Adrenal gland (tissue), 9 donors: ENCODE measurements at regions not wholly inside any gene's neighbourhood (a gene's known extent, or its start where the extent isn't known, plus 50 kb on each side); places are given as distances from the start of the nearest gene placed in this dataset.
"Not testable (repeated sequence)": the region's sequence is repeated elsewhere in the genome, so short reads cannot be mapped to it uniquely, and the experiment has no call there.

Experiments
- DNase-seq, 7 donors: peaks; one replicate each; pipeline ENCODE4 v3.0.0-alpha.2; 2019 to 2020
- H3K27ac ChIP-seq, 5 donors: fragments of 200-600 bp; sonication (generic) in 4 of 5; 1 replicate in 3 of 5; 2 replicates in 2 of 5; pipeline versions ENCODE4 v1.5.1 to v1.8.0; 2016 to 2020; ENCODE audit warnings: mild to moderate bottlenecking in 1 of 5
- H3K27me3 ChIP-seq: fragments of 200-600 bp; 2 replicates; pipeline ENCODE4 v1.8.0; 2021
- H3K36me3 ChIP-seq, 2 donors: fragments of 200-600 bp; replicated peaks in 1 of 2; 1 replicate in 1 of 2; 2 replicates in 1 of 2; pipeline versions ENCODE4 v1.5.1 to v1.8.0; 2018 to 2022
- H3K4me1 ChIP-seq, 2 donors: fragments of 200-600 bp; replicated peaks in 1 of 2; 1 replicate in 1 of 2; 2 replicates in 1 of 2; pipeline versions ENCODE4 v1.5.1 to v1.8.0; 2018 to 2021
- H3K4me3 ChIP-seq, 4 donors: fragments of 200-600 bp; sonication (generic) in 3 of 4; one replicate each; pipeline ENCODE4 v1.5.1; 2016 to 2018
- H3K9me3 ChIP-seq, 3 donors: fragments of 200-600 bp; sonication (generic) in 1 of 3; replicated peaks in 1 of 3; 1 replicate in 2 of 3; 2 replicates in 1 of 3; pipeline versions ENCODE4 v1.5.1 to v1.8.0; 2016 to 2021
- POLR2A ChIP-seq, 2 donors: fragments of 450-650 bp; IDR thresholded peaks; one replicate each; pipeline ENCODE4 v1.6.1; 2017; ENCODE audit warnings: antibody characterized with exemption in 2 of 2, mild to moderate bottlenecking in 2 of 2, moderate library complexity in 1 of 2
- whole genome bisulfite sequencing, 4 donors: extraction: QIAGEN DNeasy Blood & Tissue Kit in 2 of 4; methylation state at CpG; one replicate each; pipeline versions ENCODE4 v1.1.5 to v1.1.7; 2013 to 2017; 5-methylcytosine and 5-hydroxymethylcytosine counted together
- intact Hi-C, 2 donors: fragments of 100-400 bp; cut with DNase I; formaldehyde crosslinking; loops; one replicate each; pipeline versions ENCODE4 v1.14.1 to v1.15.0; 2022 to 2023
- TF ChIP-seq, protein P1 (sequence below), 6 experiments: fragments of 450-650 bp in 4 of 6; fragments of 200-600 bp in 2 of 6; sonication (generic) in 1 of 6; IDR thresholded peaks; 1 replicate in 5 of 6; 2 replicates in 1 of 6; pipeline versions ENCODE4 v1.5.1 to v1.8.0; 2016 to 2021; ENCODE audit warnings: antibody characterized with exemption in 6 of 6, mild to moderate bottlenecking in 2 of 6, moderate library complexity in 1 of 6
- donor health status: healthy with polysubstance abuse.
- donor health status: Bipolar disorder and iron deficiency.
- donor health status: DM: yes; HTN: yes; CAD: no.
- donor health status: DM: no; HTN: no; CAD: no.
- donor health status: DM: no; HTN: no; CAD: no.

- 73 to 86% (median 79%) methylated on average over 1 of the region's 1 CpG for WGBS, 4 donors
- no peak for TF ChIP-seq POLR2A (IDR thresholded peaks at IDR 0.05)
- TF ChIP-seq, protein P1, sequence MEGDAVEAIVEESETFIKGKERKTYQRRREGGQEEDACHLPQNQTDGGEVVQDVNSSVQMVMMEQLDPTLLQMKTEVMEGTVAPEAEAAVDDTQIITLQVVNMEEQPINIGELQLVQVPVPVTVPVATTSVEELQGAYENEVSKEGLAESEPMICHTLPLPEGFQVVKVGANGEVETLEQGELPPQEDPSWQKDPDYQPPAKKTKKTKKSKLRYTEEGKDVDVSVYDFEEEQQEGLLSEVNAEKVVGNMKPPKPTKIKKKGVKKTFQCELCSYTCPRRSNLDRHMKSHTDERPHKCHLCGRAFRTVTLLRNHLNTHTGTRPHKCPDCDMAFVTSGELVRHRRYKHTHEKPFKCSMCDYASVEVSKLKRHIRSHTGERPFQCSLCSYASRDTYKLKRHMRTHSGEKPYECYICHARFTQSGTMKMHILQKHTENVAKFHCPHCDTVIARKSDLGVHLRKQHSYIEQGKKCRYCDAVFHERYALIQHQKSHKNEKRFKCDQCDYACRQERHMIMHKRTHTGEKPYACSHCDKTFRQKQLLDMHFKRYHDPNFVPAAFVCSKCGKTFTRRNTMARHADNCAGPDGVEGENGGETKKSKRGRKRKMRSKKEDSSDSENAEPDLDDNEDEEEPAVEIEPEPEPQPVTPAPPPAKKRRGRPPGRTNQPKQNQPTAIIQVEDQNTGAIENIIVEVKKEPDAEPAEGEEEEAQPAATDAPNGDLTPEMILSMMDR (IDR thresholded peaks at IDR 0.05), result no peak
- intact Hi-C loops, result no loop called here
- no peak overlapping the region for H3K4me3 ChIP-seq
- H3K27me3 ChIP-seq, result no peaks in the 10 kb centered on the region
- H3K4me1 ChIP-seq, result no peaks in the 10 kb centered on the region
- no peaks in the 10 kb centered on the region for H3K9me3 ChIP-seq
- no peaks in the 10 kb centered on the region for H3K36me3 ChIP-seq
- H3K27ac ChIP-seq, result no peak overlapping the region
- no peak for DNase-seq
Observed at GRCh38 chr16:51262428-51262827, 111.4 kb upstream of the SALL1 start.

DNA sequence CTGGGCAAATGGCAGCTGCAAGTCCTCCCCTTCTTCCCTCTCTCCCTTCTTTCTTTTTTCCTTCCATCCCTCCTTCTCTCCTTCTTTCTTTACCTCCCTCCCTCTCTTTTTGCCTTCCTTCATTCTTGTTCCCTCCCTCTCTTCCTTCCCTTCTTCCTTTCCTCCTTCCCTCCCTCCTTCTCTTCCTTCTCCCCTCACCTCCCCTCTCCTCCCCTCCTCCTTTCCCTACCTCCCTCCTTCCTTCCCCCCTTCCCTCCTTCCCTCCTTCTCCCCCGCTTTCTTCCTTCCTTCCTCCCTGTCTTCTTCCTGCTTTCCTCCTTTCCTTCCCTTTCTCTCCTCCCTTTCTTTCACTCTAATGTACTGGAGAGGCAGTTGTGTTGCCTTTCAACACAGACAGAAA is 110.8 kb upstream of the SALL1 start:
- 66 to 78% (median 68%) methylated on average over 1 of the region's 1 CpG for WGBS, 4 donors
- intact Hi-C loops, result no loop called here
- DNase-seq, result no peak
- Histone ChIP-seq H3K36me3 (no peaks in the 10 kb centered on the region), H3K27me3 (no peaks in the 10 kb centered on the region), H3K4me1 (no peaks in the 10 kb centered on the region), H3K4me3 (no peak overlapping the region), H3K27ac (no peak overlapping the region), H3K9me3 (no peaks in the 10 kb centered on the region)
- TF ChIP-seq, protein P1 (IDR thresholded peaks at IDR 0.05), result no peak
- TF ChIP-seq POLR2A (IDR thresholded peaks at IDR 0.05), result no peak

GRCh38 chr16:51255349-51255972 is 104.4 kb upstream of the SALL1 start:
- H3K36me3 ChIP-seq, result no peaks in the 10 kb centered on the region
- H3K9me3 ChIP-seq, result no peaks in the 10 kb centered on the region
- TF ChIP-seq, protein P1 (IDR thresholded peaks at IDR 0.05), result no peak
- no peak for TF ChIP-seq POLR2A (IDR thresholded peaks at IDR 0.05)
- H3K27me3 ChIP-seq, result no peaks in the 10 kb centered on the region
- DNase-seq, result no peak
- H3K4me1 ChIP-seq, result no peaks in the 10 kb centered on the region
- WGBS, 4 donors, result 48 to 66% (median 58%) methylated on average over 3 of the region's 3 CpGs
- intact Hi-C loops, result no loop called here
- H3K27ac ChIP-seq, result no peak overlapping the region
- H3K4me3 ChIP-seq, result no peak overlapping the region

DNA sequence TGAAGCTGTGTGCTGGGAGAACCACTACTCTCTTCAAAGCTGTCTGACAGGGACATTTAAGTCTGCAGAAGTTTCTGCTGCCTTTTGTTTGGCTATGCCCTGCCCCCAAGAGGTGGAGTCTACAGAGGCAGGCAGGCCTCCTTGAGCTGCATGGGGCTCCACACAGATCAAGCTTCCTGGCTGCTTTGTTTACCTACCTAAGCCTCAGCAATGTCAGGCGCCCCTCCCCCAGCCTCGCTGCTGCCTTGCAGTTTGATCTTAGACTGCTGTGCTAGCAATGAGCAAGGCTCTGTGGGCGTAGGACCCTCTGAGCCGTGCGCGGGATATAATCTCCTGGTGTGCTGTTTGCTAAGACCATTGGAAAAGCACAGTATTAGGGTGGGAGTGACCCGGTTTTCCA is 103.3 kb upstream of the SALL1 start:
- DNase-seq, H3K27me3 ChIP-seq, H3K36me3 ChIP-seq, intact Hi-C loops, H3K4me3 ChIP-seq, H3K9me3 ChIP-seq, H3K4me1 ChIP-seq, H3K27ac ChIP-seq: not testable (repeated sequence)
- 83 to 92% (median 87%) methylated on average over 5 to 7 of the region's 7 CpGs for WGBS, 4 donors

GRCh38 chr16:51248217-51248616 is 97.1 kb upstream of the SALL1 start:
- DNase-seq, result no peak
- Histone ChIP-seq H3K9me3 (no peaks in the 10 kb centered on the region), H3K27ac (no peak overlapping the region), H3K27me3 (no peaks in the 10 kb centered on the region), H3K36me3 (no peaks in the 10 kb centered on the region), H3K4me1 (no peaks in the 10 kb centered on the region), H3K4me3 (no peak overlapping the region)
- WGBS, 4 donors, result 82 to 93% (median 89%) methylated on average over 3 of the region's 3 CpGs
- no peak for TF ChIP-seq POLR2A (IDR thresholded peaks at IDR 0.05)
- TF ChIP-seq, protein P1 (IDR thresholded peaks at IDR 0.05), result no peak
- intact Hi-C loops, result no loop called here
